ENCODE measurements at regions not wholly inside any gene's neighbourhood (a gene's known extent, or its start where the extent isn't known, plus 50 kb on each side); places are given as distances from the start of the nearest gene placed in this dataset.

- Mint-ChIP-seq H3K27ac (no peak overlapping the region), H3K9me3 (no peaks in the 10 kb centered on the region), H3K27me3 (ENCODE audit: low read depth) (no peaks in the 10 kb centered on the region), H3K4me1 (peaks cover 13 to 14% of the 10 kb centered on the region in 2 experiments), H3K4me3 (no peak overlapping the region), H3K36me3 (ENCODE audit: insufficient read depth in 1 of 3, low read depth in 3 of 3) (no peaks in the 10 kb centered on the region)
- DNase-seq = no peak
- no peak overlapping the region for H2AFZ ChIP-seq (ENCODE audit: low read length)
- no peak overlapping the region for H3K18ac ChIP-seq (ENCODE audit: insufficient read length, low read depth, low read length)
- H3K27me3 ChIP-seq (ENCODE audit: insufficient read depth, low read length) = no peaks in the 10 kb centered on the region
- no peak overlapping the region for H3K56ac ChIP-seq (ENCODE audit: insufficient read length, low read depth, low read length)
- no peaks in the 10 kb centered on the region for H3K79me1 ChIP-seq (ENCODE audit: insufficient read depth, low read depth, low read length, poor library complexity, severe bottlenecking)
- H3T11ph ChIP-seq (ENCODE audit: low read length) = no peak overlapping the region
- H3K9me3 ChIP-seq (ENCODE audit: control insufficient read depth, low read depth, low read length) = no peaks in the 10 kb centered on the region
- no peak overlapping the region for H3K27ac ChIP-seq (ENCODE audit: insufficient read length, low read depth, low read length)
- H2BK12ac ChIP-seq (ENCODE audit: insufficient read length, low read depth, low read length) = no peak overlapping the region
- no peak overlapping the region for H3K4ac ChIP-seq (ENCODE audit: low read depth, low read length)
- no peaks in the 10 kb centered on the region for H3K23me2 ChIP-seq (ENCODE audit: insufficient read length, low read depth, low read length, poor library complexity, severe bottlenecking)
- no CpG with 5 or more reads among the region's 2 CpGs for WGBS (ENCODE audit: extremely low coverage, insufficient read length, low lambda C conversion rate)
- H3K4me1 ChIP-seq (ENCODE audit: insufficient read depth, low read length) = no peaks in the 10 kb centered on the region; the same call in 1 of the 2 replicates
- H4K91ac ChIP-seq (ENCODE audit: insufficient read length, low read depth, low read length) = no peak overlapping the region
- no peak overlapping the region for H2AK5ac ChIP-seq (ENCODE audit: insufficient read length, low read length)
- H2BK20ac ChIP-seq (ENCODE audit: low read depth, low read length, poor library complexity, severe bottlenecking) = no peak overlapping the region
- no peak overlapping the region for H2BK15ac ChIP-seq (ENCODE audit: low read depth, low read length)
- no peak for TF ChIP-seq CTCF (conservative IDR thresholded peaks at IDR 0.05)
- no peaks in the 10 kb centered on the region for H3K79me2 ChIP-seq (ENCODE audit: insufficient read depth, low read length)
- H3K14ac ChIP-seq (ENCODE audit: insufficient read depth, low read length) = no peak overlapping the region
- no peak overlapping the region for H3K9ac ChIP-seq (ENCODE audit: extremely low read depth, insufficient read length, low read length)
- H4K8ac ChIP-seq (replicated peaks; ENCODE audit: insufficient read length, low read depth, low read length) = no peak overlapping the region
- H2BK120ac ChIP-seq (ENCODE audit: low read depth, low read length, poor library complexity, severe bottlenecking) = no peak overlapping the region
- no peaks in the 10 kb centered on the region for H4K20me1 ChIP-seq (ENCODE audit: control insufficient read depth, insufficient read depth, insufficient read length)
- no peak overlapping the region for H3K23ac ChIP-seq (ENCODE audit: insufficient read length, low read depth, low read length)
- no peak overlapping the region for H4K5ac ChIP-seq (ENCODE audit: insufficient read length, low read depth, low read length)
- no peak overlapping the region for H3K4me2 ChIP-seq (ENCODE audit: insufficient read depth, insufficient read length, low read length)
- H2BK5ac ChIP-seq (ENCODE audit: insufficient read length, low read length) = no peak overlapping the region
These were observed 453.7 kb downstream of the PCDH17 start for GRCh38 chr13:58085274-58085673.
